Stimulated activated naive B cell treated with anti-CD40 and anti-IgM and Interleukin-4, amounts not matched to agents 10 μg/mL and 1 μg/mL and 100 μg/mL, for 72 hours (primary cell): ENCODE measurements at regions not wholly inside any gene's neighbourhood (a gene's known extent, or its start where the extent isn't known, plus 50 kb on each side); places are given as distances from the start of the nearest gene placed in this dataset.

Experiments used
- ATAC-seq, 2 donors: fragments of 150-1000 bp; cut with Tn5 transposase; replicated peaks; 2 replicates each; pipeline ENCODE4 v1.10.0; 2021; ENCODE audit warnings: moderate library complexity in 1 of 2
- DNase-seq: peaks from one replicate; pipeline ENCODE4 v3.0.0; 2021
- H3K27ac Mint-ChIP-seq: one replicate; pipeline ENCODE4 v1.8.0; 2022; ENCODE audit warnings: mild to moderate bottlenecking, mixed read lengths
- H3K27me3 Mint-ChIP-seq, 2 donors: one replicate each; pipeline ENCODE4 v1.8.0; 2022; ENCODE audit warnings: mixed read lengths in 2 of 2
- H3K36me3 Mint-ChIP-seq, 2 donors: one replicate each; pipeline ENCODE4 v1.8.0; 2022; ENCODE audit warnings: mixed read lengths in 2 of 2, mild to moderate bottlenecking in 1 of 2
- H3K4me1 Mint-ChIP-seq, 2 donors: one replicate each; pipeline ENCODE4 v1.8.0; 2022; ENCODE audit warnings: mixed read lengths in 2 of 2, mild to moderate bottlenecking in 1 of 2
- H3K4me3 Mint-ChIP-seq, 2 donors: one replicate each; pipeline ENCODE4 v1.8.0; 2022; ENCODE audit warnings: mild to moderate bottlenecking in 2 of 2, mixed read lengths in 2 of 2, moderate library complexity in 1 of 2
- H3K9me3 Mint-ChIP-seq, 2 donors: one replicate each; pipeline ENCODE4 v1.8.0; 2022; ENCODE audit warnings: mixed read lengths in 2 of 2, mild to moderate bottlenecking in 1 of 2

DNA sequence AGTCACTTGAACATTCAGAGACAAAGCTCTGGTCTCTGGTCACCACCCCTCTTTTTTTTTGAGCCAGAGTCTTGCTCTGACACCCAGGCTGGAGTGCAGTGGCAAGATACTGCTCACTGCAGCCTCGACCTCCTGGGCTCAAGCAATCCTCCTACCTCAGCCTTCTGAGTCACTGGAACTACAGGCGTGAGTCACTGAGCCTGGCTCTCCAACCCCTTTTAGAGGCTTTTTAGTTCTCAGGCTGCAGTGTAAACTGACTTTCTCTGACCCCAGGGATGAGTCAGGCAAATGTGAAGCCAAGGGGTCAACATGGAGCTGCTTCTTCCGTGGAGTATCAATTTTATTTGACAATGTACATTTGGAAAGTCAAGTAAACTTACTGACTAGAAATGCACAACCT, 229.2 kb downstream of the PTTG2 start:
- peaks cover 5 to 10% of the 10 kb centered on the region in 2 donors for H3K4me1 Mint-ChIP-seq
- H3K36me3 Mint-ChIP-seq, result no peaks in the 10 kb centered on the region
- DNase-seq (no peak), ATAC-seq (no peak)
- H3K27ac Mint-ChIP-seq, result no peak overlapping the region
- H3K27me3 Mint-ChIP-seq, result peaks cover 7 to 11% of the 10 kb centered on the region in 2 donors
- H3K9me3 Mint-ChIP-seq, result no peaks in the 10 kb centered on the region
- no peak overlapping the region for H3K4me3 Mint-ChIP-seq

DNA sequence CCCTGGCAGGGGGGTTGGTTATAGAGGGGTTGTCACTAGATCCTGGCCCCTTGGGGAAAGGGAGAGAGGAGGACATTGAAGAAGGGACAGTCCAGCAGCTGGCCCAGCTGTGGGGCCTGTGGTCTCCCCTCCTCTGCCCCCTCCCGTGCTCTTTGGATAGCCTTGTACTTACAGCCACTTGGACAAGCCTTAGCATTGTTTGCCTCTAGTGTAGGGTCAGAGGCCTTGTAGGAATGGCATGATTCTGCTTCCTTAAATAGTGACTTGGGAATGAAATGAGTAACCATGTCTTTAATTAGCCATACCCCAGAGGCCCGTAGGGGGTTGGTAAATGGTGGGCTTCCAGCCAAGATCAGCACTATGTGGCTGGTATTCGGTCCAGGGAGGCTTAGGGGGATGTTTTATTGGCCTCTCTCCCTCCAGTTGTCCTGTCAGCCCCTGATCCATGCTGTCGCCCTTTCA, 230.6 kb downstream of the PTTG2 start:
- Mint-ChIP-seq H3K27ac (no peak overlapping the region), H3K9me3 (peaks cover 0 to 4% of the 10 kb centered on the region in 2 donors), H3K36me3 (no peaks in the 10 kb centered on the region), H3K4me1 (peaks cover 8 to 10% of the 10 kb centered on the region in 2 donors), H3K4me3 (no peak overlapping the region), H3K27me3 (peaks cover 7 to 11% of the 10 kb centered on the region in 2 donors)
- DNase-seq, result no peak
- ATAC-seq, result no peak

DNA sequence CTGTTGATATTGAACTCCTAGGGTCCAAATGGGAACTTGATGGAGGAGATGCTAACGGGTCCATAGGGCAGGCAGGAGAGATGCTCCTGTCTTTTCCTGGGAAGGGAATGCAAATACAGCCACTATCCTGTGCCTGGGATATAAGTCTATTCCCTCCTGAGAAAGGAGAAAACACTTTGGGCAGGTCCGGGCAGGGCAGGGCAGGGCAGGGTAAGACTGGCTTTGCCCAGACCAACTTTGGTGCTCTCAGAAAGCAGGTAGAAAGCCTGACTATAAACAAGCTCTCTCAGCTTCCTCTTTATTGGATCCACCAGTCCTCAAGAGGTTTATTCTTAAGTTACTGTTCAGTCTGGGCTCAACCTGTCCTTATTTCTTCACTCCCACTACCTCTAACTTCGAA, 232.3 kb downstream of the PTTG2 start:
- Mint-ChIP-seq H3K27ac (peak overlapping the region; percentile 25), H3K27me3 (peaks cover 7 to 16% of the 10 kb centered on the region in 2 donors), H3K9me3 (peaks cover 0 to 8% of the 10 kb centered on the region in 2 donors), H3K4me3 (no peak overlapping the region), H3K36me3 (no peaks in the 10 kb centered on the region), H3K4me1 (peaks cover 2 to 8% of the 10 kb centered on the region in 2 donors)
- DNase-seq, result no peak
- ATAC-seq, result peak in 1 of 2 donors; percentile 42

DNA sequence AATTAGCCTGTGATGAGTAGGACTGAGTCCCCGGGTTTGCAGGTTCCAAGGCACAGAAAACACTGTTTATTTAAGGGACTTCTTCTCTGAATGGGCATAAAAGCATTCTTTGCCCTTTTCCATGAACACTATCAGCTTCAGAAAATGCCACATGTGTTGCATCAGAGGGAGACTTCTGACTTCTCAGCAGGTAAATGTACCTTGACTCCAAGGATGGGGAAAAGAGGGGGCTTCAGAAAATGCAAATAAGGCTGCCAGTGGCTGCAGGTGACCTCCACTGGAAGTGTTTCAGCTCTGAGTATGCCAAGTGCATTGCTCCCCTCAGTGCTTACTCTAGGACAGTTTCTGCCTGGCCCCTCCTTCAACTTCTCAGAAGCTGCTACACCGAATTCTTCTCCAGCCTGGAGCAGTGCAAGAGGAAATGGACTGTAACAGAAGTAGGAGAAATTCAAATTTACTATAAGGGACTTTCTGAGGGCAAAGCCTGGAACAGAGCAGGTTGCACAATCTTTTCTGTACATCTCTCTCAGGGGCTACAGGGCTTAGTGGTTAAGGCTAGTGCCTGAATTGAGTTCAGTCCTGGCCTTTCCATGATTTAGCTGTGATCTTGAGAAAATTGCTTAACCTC, 233.2 kb downstream of the PTTG2 start:
- DNase-seq (no peak), ATAC-seq (no peak)
- Mint-ChIP-seq H3K27ac (no peak overlapping the region), H3K4me1 (peaks cover 2 to 8% of the 10 kb centered on the region in 2 donors), H3K36me3 (no peaks in the 10 kb centered on the region), H3K9me3 (peaks cover 0 to 8% of the 10 kb centered on the region in 2 donors), H3K4me3 (no peak overlapping the region), H3K27me3 (peaks cover 7 to 16% of the 10 kb centered on the region in 2 donors)

DNA sequence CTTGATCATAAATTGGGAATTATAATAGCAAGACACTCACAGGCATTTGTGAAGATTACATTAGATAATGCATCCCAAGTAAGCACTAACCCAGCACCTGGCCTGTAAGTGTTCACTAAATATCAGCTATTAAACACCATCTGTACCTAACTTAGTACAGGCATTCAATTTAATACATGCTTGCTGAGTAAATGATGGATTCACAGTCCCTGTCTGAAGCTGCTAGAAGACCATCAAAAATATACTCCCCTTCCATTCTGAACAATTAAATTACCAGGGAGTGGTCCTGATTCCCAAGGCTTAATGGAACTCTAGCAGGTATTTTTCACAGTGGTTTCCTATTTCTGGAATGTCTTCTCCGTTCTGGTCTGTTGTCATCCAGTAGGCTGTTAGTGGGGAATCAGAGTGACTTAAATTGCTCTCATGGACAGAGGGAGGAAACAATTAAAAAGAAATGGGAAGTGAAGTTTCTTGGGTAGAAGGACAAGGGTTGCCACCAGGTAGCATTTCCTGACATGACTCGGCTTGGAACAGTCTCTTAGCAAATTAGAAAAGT, 233.9 kb downstream of the PTTG2 start:
- peaks cover 2 to 8% of the 10 kb centered on the region in 2 donors for H3K4me1 Mint-ChIP-seq
- peaks cover 7 to 16% of the 10 kb centered on the region in 2 donors for H3K27me3 Mint-ChIP-seq
- DNase-seq, result no peak
- no peaks in the 10 kb centered on the region for H3K36me3 Mint-ChIP-seq
- H3K27ac Mint-ChIP-seq, result no peak overlapping the region
- no peak overlapping the region for H3K4me3 Mint-ChIP-seq
- ATAC-seq, result no peak
- H3K9me3 Mint-ChIP-seq, result peaks cover 0 to 8% of the 10 kb centered on the region in 2 donors

DNA sequence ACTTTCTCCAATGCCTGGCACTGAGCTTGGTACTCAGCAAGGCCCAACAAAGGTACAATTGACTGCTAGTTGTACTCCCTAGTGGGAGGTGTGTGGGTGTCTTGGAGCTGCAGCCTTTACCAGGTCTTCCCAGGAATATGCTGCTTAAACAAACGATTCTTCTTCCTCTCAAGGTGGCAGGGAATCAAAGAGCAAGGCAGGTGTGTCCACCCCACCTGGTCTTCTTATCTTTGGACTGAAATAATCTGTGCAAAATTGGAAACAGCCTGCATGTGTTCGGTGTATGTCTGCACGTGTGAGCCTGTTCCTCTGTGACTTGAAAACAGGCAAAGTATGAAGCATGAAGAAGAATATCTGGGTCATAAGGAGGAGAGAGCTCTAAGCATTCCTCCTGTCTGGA, 235.3 kb downstream of the PTTG2 start:
- no peak overlapping the region for H3K4me3 Mint-ChIP-seq
- peaks cover 7 to 16% of the 10 kb centered on the region in 2 donors for H3K27me3 Mint-ChIP-seq
- H3K36me3 Mint-ChIP-seq, result no peaks in the 10 kb centered on the region
- peaks cover 0 to 8% of the 10 kb centered on the region in 2 donors for H3K9me3 Mint-ChIP-seq
- ATAC-seq (no peak), DNase-seq (no peak)
- no peak overlapping the region for H3K27ac Mint-ChIP-seq
- peaks cover 2 to 8% of the 10 kb centered on the region in 2 donors for H3K4me1 Mint-ChIP-seq

DNA sequence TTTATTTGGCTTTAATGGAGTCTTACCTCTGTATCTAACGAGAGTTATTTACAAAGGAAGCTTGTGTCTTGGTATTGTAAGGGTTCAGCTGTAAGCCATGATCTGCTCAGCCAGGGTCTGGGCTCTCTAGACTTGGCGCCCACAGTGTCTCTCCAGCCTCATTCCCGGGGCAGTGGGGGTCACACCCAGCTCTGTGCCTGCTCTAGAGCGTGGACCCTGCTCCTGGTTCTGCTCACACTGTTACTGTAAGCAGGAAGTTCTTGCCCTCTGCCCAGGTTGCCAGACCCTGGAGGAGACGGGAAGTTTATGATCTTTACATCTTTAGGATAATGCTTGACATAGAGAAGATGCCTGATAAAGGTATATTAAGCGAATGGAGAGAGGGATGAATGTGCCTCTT, 235.7 kb downstream of the PTTG2 start:
- Mint-ChIP-seq H3K27me3 (peaks cover 7 to 16% of the 10 kb centered on the region in 2 donors), H3K27ac (no peak overlapping the region), H3K4me3 (no peak overlapping the region), H3K4me1 (peaks cover 2 to 8% of the 10 kb centered on the region in 2 donors), H3K9me3 (peaks cover 0 to 8% of the 10 kb centered on the region in 2 donors), H3K36me3 (no peaks in the 10 kb centered on the region)
- no peak for ATAC-seq
- no peak for DNase-seq

DNA sequence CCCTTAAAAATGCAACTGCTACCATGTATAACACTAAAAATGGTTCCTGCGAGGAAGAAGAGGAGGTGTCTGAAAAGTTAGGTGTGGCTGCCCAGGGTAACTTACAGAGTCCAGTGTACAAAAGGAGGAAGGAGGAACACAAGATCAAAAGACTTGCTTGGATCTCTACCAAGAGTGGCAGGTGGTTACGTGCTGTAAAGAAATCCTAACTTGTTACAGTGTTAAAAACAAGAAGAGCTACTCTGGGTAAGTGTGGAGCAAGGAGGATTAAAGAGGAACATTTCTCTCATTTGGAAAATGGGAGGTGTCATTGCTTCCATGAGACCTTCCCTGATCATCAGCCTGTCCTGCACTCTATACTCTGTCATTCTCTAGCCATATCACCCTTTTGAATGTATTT, 242.0 kb downstream of the PTTG2 start:
- Mint-ChIP-seq H3K4me3 (no peak overlapping the region), H3K27me3 (no peaks in the 10 kb centered on the region), H3K9me3 (peaks cover 0 to 3% of the 10 kb centered on the region in 2 donors), H3K4me1 (no peaks in the 10 kb centered on the region), H3K27ac (no peak overlapping the region), H3K36me3 (no peaks in the 10 kb centered on the region)
- no peak for DNase-seq
- no peak for ATAC-seq

DNA sequence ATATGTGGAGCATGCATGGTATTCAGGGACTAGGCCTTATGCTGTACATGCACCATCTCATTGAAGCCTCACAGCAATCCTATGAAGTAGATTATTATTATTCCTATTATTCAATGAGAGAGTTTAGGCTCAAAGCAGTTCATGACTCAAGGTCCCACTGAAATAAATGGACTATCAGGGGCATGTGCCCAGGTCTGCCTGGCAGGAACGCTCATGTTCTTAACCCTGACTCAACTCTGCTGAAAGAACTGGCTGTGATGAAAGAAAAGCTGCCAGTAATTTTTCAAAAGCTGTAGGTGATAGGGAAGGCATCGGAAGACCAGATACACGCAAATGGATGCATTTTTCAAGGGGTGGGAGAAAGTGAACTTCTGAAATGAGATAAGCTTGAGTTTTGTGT, 243.4 kb downstream of the PTTG2 start:
- Mint-ChIP-seq H3K4me3 (no peak overlapping the region), H3K36me3 (no peaks in the 10 kb centered on the region), H3K27ac (no peak overlapping the region), H3K9me3 (peaks cover 0 to 3% of the 10 kb centered on the region in 2 donors), H3K27me3 (no peaks in the 10 kb centered on the region), H3K4me1 (no peaks in the 10 kb centered on the region)
- DNase-seq (no peak), ATAC-seq (no peak)

DNA sequence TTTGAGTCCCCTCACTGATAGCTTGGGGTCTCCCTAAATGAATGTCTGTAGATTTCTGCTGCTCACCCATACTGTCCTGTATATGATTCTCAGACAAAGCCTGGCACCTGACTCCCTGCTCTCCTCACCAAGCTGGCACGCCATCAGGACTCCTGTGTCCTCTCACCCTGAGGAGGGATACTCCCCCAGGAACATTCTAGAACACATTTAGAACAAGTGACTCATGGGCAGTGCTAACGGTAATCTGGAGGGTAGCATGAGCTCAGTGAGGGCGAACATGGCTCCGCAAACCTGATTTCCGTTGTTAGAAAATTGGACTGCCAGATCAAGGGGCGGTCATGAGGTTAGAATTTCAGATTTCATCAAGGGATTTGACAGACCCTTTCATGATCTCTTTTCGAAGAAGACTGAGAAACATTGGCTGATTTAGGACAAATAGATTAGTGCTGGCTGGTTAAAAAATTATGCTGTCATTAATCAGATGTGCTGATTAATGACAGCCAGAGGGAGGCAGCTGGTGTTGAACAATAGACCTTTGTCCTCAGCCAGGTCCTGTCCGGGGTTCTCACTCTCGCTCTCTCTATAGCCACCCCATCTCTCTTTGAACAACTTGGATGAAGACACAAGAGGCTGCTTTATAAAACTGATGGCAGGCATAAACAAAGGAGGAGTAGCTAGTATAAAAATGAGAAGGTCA, 244.3 kb downstream of the PTTG2 start:
- ATAC-seq, result no peak
- H3K4me3 Mint-ChIP-seq, result no peak overlapping the region
- H3K36me3 Mint-ChIP-seq, result no peaks in the 10 kb centered on the region
- no peak for DNase-seq
- H3K27me3 Mint-ChIP-seq, result no peaks in the 10 kb centered on the region
- H3K9me3 Mint-ChIP-seq, result peaks cover 0 to 3% of the 10 kb centered on the region in 2 donors
- H3K27ac Mint-ChIP-seq, result no peak overlapping the region
- H3K4me1 Mint-ChIP-seq, result no peaks in the 10 kb centered on the region

DNA sequence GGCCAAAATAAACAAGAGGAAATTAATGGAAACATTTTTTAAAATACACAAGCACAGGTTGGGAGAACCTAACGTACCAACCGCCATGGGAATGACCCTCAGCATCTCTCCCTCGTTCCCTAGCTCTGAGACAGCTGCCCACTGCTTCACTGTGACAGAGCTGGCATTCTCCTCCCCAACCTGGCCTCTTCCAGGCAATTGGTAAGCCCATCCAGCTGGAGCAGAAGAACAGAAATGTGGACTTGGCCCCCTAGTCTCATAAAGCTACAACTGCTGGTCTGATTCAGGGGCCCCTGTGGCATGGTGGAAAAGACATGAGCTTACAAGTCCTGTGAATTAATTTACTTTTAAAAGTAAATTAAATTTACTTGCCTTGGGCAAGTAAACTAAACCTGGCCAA, 245.1 kb downstream of the PTTG2 start:
- ATAC-seq, result no peak
- H3K36me3 Mint-ChIP-seq, result no peaks in the 10 kb centered on the region
- H3K9me3 Mint-ChIP-seq, result peaks cover 0 to 3% of the 10 kb centered on the region in 2 donors
- no peaks in the 10 kb centered on the region for H3K4me1 Mint-ChIP-seq
- no peak overlapping the region for H3K27ac Mint-ChIP-seq
- no peaks in the 10 kb centered on the region for H3K27me3 Mint-ChIP-seq
- H3K4me3 Mint-ChIP-seq, result no peak overlapping the region
- no peak for DNase-seq

DNA sequence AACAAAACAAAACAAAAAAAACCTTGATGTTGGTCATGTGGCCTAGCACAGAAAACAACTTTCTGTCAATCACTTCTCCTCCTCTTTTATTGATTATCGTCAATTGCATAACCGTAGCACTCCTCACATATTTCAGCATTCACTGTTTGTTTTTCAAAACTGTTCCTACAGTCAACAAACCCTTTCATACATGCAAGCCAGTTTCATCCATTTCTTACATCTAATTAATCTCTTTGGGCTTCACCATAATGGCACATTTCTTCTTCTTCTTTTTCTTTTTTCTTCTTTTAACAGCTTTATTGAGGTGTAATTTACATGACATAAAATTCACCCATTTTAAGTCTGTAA, 246.9 kb downstream of the PTTG2 start:
- DNase-seq, result no peak
- Mint-ChIP-seq H3K36me3 (no peaks in the 10 kb centered on the region), H3K4me3 (no peak overlapping the region), H3K4me1 (no peaks in the 10 kb centered on the region), H3K27ac (no peak overlapping the region), H3K9me3 (peaks cover 0 to 3% of the 10 kb centered on the region in 2 donors), H3K27me3 (no peaks in the 10 kb centered on the region)
- no peak for ATAC-seq

DNA sequence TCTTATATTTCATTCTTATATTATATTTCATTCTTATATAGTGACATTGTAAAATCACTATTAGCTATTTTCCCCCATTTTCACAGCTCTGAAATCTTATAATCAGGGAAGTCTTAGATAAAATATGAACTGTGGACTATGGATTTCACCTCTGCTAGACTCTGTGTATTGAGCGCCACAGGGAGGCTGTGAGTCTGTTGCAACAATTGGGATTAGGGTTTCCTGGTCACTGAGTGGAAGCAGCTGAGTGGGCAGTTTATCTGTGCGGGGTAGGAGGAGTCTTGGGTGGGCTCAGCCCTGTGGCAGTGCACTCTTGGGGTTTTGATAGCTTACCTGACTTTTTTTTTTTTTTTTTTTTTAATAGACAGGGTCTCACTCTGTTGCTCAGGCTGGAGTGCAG, 249.5 kb downstream of the PTTG2 start:
- Mint-ChIP-seq H3K27ac (no peak overlapping the region), H3K4me3 (no peak overlapping the region), H3K27me3 (no peaks in the 10 kb centered on the region), H3K9me3 (peaks cover 0 to 3% of the 10 kb centered on the region in 2 donors), H3K4me1 (peaks cover 4 to 11% of the 10 kb centered on the region in 2 donors), H3K36me3 (no peaks in the 10 kb centered on the region)
- ATAC-seq (no peak), DNase-seq (no peak)

DNA sequence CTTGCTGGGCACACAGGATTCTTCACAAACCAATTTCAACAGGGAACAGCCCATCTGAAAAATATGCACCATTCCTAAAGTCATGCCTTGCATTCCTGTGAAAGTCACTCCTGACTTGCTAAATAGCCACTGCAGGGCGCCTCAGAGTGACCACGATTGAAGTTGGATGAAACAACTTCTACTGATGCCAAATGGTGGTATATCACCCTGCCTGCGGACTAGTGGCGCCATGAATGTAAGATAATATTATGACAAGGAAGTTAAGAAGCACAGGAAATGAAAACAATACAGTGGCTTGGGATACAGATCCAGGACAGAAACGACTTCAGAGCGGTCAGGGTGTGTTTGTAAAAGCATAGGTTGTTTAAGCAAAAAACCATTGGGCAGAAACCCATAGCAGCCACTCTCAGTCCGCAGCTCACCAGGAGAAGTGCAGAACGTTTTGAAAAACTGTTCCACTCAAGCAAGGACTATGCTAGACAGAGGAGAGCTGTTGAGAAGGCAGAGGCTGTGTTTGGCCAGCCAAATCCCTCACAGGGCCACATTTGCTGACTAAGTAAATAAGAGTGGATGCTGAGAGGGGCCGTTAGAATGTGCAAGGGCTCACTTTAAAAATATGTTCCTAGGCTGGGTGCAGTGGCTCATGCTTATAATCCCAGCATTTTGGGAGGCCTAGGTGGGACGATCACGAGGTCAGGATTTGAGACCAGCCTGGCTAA, 250.4 kb downstream of the PTTG2 start:
- H3K4me3 Mint-ChIP-seq, result no peak overlapping the region
- H3K27me3 Mint-ChIP-seq, result no peaks in the 10 kb centered on the region
- no peaks in the 10 kb centered on the region for H3K36me3 Mint-ChIP-seq
- peaks cover 4 to 11% of the 10 kb centered on the region in 2 donors for H3K4me1 Mint-ChIP-seq
- peaks cover 2 to 6% of the 10 kb centered on the region in 2 donors for H3K9me3 Mint-ChIP-seq
- H3K27ac Mint-ChIP-seq, result no peak overlapping the region
- ATAC-seq (no peak), DNase-seq (no peak)
